ENCODE measurements at regions not wholly inside any gene's neighbourhood (a gene's known extent, or its start where the extent isn't known, plus 50 kb on each side); places are given as distances from the start of the nearest gene placed in this dataset.
"Not testable (repeated sequence)": the region's sequence is repeated elsewhere in the genome, so short reads cannot be mapped to it uniquely, and the experiment has no call there.

- no peak for DNase-seq
Observed at GRCh38 chr7:46281071-46281470, 360.0 kb upstream of the IGFBP3 start.

GRCh38 chr7:46279290-46279689 lies 358.2 kb upstream of the IGFBP3 start:
- DNase-seq: no peak

DNA sequence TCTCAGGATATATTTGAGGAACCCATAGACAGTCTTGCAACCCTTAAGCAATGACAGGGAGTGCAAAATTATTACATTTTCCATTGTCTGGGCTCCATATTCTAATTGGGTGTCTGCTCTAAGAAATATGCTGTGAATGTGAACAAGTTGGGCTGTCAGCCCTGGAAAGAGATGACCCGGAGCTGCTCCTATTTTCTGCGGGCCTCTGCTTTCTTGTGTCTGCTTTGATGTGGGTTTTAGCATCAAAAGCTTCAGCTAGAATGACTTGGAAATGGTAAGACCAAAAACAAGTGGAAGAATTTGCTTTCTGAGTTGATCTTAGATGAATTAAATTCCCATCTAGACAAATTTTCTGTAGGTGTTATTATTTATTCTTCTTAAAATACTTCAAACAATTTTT lies 343.6 kb upstream of the IGFBP3 start:
- DNase-seq: no peak

DNA sequence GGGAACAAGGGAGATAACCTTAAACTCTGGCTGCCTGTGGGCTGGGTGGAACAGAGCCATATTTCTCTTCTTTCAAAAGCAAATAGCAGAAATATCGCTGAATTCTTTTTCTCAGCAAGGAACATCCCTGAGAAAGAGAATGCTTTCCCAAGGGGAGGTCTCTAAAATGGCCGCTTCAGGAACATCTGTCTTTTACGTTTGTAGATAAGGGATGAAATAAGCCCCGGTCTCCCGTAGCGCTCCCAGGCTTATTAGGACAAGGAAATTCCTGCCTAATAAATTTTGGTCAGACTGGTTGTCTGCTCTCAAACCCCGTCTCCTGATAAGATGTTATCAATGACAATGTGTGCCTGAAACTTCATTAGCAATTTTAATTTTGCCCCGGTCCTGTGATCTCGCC lies 340.6 kb upstream of the IGFBP3 start:
- DNase-seq: not testable (repeated sequence)

DNA sequence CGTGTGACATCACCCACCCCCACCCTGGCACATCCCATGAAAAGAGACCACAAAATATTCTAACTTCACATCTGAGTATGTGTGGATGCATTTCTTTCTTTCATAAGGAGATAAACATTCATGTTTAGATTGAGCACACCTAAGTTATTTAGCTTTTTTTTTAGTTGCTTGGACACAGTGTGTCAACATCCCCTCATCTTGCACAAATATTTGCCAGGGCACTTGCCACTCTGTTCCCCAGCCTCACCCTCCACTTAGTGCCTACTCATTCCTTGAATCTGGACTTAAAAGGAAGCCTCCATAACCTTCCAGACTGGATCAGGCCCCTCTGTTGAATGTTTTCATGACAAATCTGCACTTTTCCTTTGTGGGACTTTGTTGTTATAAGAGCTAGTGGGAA lies 338.9 kb upstream of the IGFBP3 start:
- DNase-seq: no peak

GRCh38 chr7:46257761-46258448 lies 336.8 kb upstream of the IGFBP3 start:
- DNase-seq: no peak

DNA sequence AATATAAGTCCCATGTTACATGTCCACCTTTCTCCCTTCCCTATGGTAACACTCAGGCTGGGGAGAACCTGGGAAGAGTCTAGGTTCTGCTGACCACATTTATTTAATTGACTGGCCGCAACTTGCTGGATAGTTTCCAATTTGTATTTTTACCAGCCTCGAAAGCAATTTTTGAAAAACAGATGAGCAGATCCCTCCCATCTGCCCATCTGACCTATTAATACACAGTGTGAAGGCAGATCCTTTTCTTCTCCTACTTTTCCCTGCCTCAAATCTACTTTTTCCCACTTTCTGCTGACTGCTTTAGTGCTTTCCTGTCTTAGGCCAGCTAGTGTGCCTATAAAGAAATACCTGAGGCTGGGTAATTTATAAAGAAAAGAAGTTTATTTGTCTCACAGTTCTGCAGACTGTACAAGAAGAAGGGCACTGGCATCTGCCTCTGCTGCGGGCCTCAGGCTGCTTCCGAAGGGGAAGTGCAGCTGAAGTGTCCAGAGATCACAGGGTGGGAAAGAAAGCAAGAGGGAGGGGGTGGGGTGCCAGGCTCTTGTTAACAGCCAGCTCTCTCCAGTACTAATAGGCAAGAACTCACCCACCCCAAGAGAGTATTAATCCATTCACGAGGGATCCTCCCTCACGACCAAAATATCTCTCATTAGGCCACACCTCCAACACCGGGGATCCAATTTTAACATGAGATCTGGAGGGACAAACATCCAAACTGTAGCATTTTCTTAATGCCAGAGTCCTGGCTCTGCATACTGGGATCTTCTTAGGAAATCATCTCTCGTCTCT lies 336.0 kb upstream of the IGFBP3 start:
- no peak for DNase-seq

GRCh38 chr7:46253520-46253919 lies 332.4 kb upstream of the IGFBP3 start:
- no peak for DNase-seq

GRCh38 chr7:46247664-46248063 lies 326.6 kb upstream of the IGFBP3 start:
- DNase-seq: no peak

- DNase-seq: no peak
Observed at GRCh38 chr7:46245586-46246111, 324.6 kb upstream of the IGFBP3 start.

DNA sequence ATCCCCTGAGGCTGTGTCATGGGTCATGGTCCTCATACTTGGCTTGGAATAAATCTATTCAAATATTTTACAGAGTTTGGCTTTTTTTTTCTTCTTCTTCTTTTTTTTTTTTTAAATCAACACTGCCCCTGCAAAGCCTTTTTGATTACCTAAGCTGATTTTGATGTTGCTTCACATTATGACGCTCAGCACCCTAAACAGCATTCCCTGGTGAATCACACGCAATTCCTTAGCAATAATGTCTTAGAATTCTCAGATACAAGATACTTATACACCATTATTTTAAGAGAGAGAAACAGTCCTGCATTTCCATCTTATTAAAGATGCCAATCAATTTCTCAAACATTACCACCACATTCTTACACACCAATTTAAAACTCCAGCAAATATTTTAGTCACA lies 323.7 kb upstream of the IGFBP3 start:
- no peak for DNase-seq

DNA sequence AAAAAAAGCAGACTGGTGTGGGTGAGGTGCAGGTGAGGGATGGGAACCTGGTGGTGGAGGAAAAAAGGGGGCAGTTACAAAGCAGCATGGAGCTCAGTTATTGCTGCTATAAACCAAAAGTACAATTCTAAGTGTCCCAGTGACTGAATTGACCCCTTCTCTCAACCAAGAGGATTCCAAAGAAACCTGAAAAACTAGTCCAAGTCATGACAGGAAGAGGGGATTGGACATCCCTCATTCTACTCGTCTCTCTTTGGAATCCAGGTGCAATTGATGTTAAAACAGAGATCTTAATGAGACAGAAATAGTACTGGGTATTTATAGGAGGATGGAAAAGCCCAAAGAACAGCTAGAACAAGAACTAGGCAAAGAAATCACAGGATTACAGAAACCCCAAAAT lies 322.3 kb upstream of the IGFBP3 start:
- no peak for DNase-seq

- DNase-seq: no peak
Observed at GRCh38 chr7:46239846-46240245, 318.8 kb upstream of the IGFBP3 start.

- DNase-seq: no peak
Observed at GRCh38 chr7:46237466-46237865, 316.4 kb upstream of the IGFBP3 start.

DNA sequence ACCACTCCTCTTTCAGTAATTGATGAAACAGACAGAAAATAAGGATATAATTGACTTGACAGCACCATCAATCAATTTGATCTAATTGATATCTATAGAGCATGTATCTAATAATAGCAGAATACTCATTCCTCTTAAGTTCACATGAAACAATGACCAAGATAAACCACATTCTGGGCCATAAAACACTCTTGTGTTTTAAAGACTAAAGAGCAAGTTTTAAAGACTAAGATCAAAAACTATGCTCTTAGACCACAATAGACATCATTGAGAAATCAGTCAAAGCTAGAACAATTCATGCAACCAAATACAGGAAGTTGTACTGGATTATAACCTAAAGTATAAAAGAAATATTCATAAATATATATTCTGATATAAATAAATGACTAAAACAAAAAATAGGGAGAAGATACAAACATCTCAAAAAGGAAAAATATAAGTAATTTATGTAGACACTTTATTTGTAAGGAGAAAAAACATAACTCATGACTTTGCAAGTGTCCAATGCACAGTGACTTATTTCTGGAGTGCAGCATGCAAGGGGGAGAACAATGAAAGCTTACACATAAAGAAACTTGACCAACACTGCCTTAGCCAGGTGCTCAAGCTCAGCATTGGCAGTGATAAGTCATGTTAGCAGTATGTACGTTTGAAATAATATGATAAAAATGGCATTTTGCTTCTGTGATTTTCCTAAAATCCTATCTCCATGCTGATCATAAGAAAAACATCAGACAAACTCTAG lies 312.7 kb upstream of the IGFBP3 start:
- DNase-seq: no peak

GRCh38 chr7:46230990-46231305 lies 309.9 kb upstream of the IGFBP3 start:
- DNase-seq: no peak

GRCh38 chr7:46230298-46230989 lies 309.4 kb upstream of the IGFBP3 start:
- no peak for DNase-seq

- no peak for DNase-seq
Observed at GRCh38 chr7:46229409-46229808, 308.3 kb upstream of the IGFBP3 start.

DNA sequence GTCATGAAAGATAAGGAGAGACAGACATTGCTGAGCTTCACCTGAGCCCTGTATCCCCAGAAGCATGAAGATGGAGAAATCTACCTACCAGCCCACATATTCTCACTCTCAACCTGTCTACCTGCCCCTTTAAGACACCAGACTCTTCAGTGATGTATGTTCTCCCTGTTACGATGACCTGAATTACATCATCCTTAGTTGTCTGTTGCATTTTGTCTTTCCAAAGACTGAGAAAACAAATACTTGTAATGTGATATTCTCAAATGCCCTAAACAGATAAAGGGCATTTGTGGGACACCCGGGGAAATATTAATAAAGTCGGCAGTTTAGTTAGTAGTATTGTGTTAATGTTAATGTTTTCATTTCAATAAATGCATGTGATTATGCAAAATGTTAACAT lies 305.8 kb upstream of the IGFBP3 start:
- no peak for DNase-seq

DNA sequence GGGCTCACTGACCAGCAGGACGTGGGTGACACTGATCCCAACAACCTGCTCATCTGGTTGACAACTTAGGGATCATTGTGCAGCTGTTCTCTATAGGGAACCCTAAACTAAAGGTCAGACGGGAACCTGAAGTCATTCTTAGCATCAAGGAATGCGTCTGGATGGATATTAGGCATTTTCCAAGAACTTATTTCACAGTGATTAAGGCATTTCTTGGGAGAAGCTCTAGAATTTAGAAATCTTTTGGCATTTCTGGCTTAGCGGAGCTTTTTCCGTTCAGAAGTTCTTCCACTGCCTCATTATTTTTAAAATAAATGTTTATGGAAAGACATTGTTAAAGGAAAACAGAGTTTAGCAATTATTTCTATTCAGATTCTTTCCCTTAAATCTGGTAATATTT lies 303.3 kb upstream of the IGFBP3 start:
- no peak for DNase-seq

- no peak for DNase-seq
Observed at GRCh38 chr7:46220066-46220630, 299.1 kb upstream of the IGFBP3 start.

DNA sequence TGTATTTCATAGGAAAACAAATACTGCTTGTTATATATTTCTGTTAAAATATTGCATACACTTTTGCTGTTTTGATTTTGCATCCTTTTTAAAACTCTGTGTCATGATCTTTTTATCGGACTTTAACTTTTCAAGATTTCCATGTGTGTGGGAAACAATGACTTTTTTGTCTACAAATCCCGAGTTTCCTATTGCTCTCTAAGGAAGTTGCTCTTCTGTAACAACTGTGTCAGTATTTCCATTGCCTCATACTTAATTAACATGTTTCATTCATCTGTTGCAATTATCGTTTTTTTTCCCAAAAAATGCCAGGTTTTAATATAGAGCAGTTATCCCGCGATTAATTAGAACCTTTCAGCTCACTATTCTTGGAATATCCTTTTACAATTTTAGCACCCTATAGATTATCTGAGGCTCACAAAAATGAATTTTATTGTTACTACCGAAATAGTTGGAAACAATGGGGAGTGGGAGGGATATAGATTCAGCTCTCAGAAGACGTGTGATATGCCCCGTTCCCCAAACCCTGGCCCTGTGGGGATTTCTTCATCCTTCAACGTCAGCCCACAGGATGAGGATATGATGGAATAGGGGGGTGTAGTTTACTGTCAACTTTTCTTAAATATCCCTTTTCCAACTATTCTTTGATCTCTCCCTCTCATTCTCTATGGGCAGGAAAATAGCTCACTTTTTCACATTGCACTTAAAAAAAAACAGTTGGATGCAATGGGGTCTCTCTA lies 297.6 kb upstream of the IGFBP3 start:
- no peak for DNase-seq
